Heart left ventricle (tissue), 16 donors: ENCODE measurements at regions not wholly inside any gene's neighbourhood (a gene's known extent, or its start where the extent isn't known, plus 50 kb on each side); places are given as distances from the start of the nearest gene placed in this dataset.

ENCODE experiments used
- ATAC-seq, 4 donors: fragments of 200-7000 bp; cut with Tn5 transposase; one replicate each; pipeline ENCODE4 v1.9.1; 2020 to 2022; ENCODE audit warnings: moderate library complexity in 4 of 4, mild to moderate bottlenecking in 3 of 4, moderate number of reproducible peaks in 1 of 4
- DNase-seq, 5 donors: peaks; one replicate each; pipeline ENCODE4 v3.0.0-alpha.2; 2020
- H3K27ac ChIP-seq, 12 donors: fragments of 200-600 bp; sonication (generic) in 4 of 12; one replicate each; pipeline versions ENCODE4 v1.5.0 to v1.8.0; 2016 to 2022; ENCODE audit warnings: mild to moderate bottlenecking in 2 of 12
- H3K27me3 ChIP-seq, 9 donors: fragments of 200-600 bp; sonication (generic) in 2 of 9; one replicate each; pipeline versions ENCODE4 v1.5.1 to v1.8.0; 2016 to 2022; ENCODE audit warnings: mild to moderate bottlenecking in 3 of 9
- H3K36me3 ChIP-seq, 9 donors: fragments of 200-600 bp; sonication (generic) in 2 of 9; one replicate each; pipeline versions ENCODE4 v1.5.0 to v1.8.0; 2018 to 2022; ENCODE audit warnings: mild to moderate bottlenecking in 2 of 9
- H3K4me1 ChIP-seq, 12 donors: fragments of 200-600 bp; sonication (generic) in 4 of 12; one replicate each; pipeline versions ENCODE4 v1.5.0 to v1.8.0; 2016 to 2022; ENCODE audit warnings: mild to moderate bottlenecking in 3 of 12
- H3K4me3 ChIP-seq, 12 donors: fragments of 200-600 bp; sonication (generic) in 4 of 12; one replicate each; pipeline versions ENCODE4 v1.5.0 to v1.8.0; 2017 to 2022; ENCODE audit warnings: mild to moderate bottlenecking in 9 of 12, moderate library complexity in 4 of 12
- H3K9me3 ChIP-seq, 12 donors: fragments of 200-600 bp; sonication (generic) in 4 of 12; one replicate each; pipeline versions ENCODE4 v1.5.0 to v1.8.0; 2016 to 2022; ENCODE audit warnings: mild to moderate bottlenecking in 1 of 12
- CTCF ChIP-seq, 12 donors: fragments of 200-600 bp; sonication (generic) in 4 of 12; IDR thresholded peaks; one replicate each; pipeline versions ENCODE4 v1.5.0 to v1.8.0; 2018 to 2022; ENCODE audit warnings: antibody characterized with exemption in 12 of 12, mild to moderate bottlenecking in 5 of 12
- POLR2A ChIP-seq, 2 donors: fragments of 450-650 bp; IDR thresholded peaks; one replicate each; pipeline ENCODE4 v1.6.1; 2017; ENCODE audit warnings: antibody characterized with exemption in 2 of 2, mild to moderate bottlenecking in 2 of 2, moderate library complexity in 2 of 2
- WGBS, 4 donors: extraction: QIAGEN DNeasy Blood & Tissue Kit in 2 of 4; methylation state at CpG; one replicate each; pipeline versions ENCODE4 v1.1.5 to v1.1.7; 2013 to 2018; 5-methylcytosine and 5-hydroxymethylcytosine counted together
- intact Hi-C, 10 donors: fragments of 100-400 bp; cut with DNase I; formaldehyde crosslinking; loops; one replicate each; pipeline versions ENCODE4 v1.11.1 to v1.14.2; 2022
- donor health status: ischemic (EF 13 %, LVEDD 7.1; RV severe dilation, severe dysfunction).
- donor health status: healthy with polysubstance abuse.
- donor health status: DM: no; HTN: yes; CAD: no.
- donor health status: DM: no; HTN: no; CAD: no.
- donor health status: ischemic (EF 25% LVEDD 6.9; RV normal size, moderate dysfunction).
- donor health status: ischemic (EF 25% LVEDD 5.7; RV mildly dilated, moderate dysfunction).
- donor health status: healthy.
- donor health status: DM: yes; HTN: yes; CAD: no.
- donor health status: ischemic (EF 35%, LVEDD 5.7; RV mildly dilated, moderate dysfunction).
- donor health status: nonischemic (EF 11% LVEDD 7.7; RV severe dilation, severe dysfunction).
- donor health status: DM: yes; HTN: yes; CAD: no.
- donor health status: PGD.
- donor health status: ischemic (EF 29% LVEDD 5.4; RV normal size, mild dysfunction).
- donor health status: nonischemic (EF 23%, LVEDD 6.1; RV moderate dilation, normal function).

- intact Hi-C loops: no loop called here
Observed at GRCh38 chr12:73308079-73308478, 1035.9 kb downstream of the TRHDE start.

GRCh38 chr12:73308747-73309146 lies 1036.6 kb downstream of the TRHDE start:
- WGBS, 4 donors: 56 to 73% (median 64%) methylated on average over 1 of the region's 1 CpG

More at GRCh38 chr12:73308079-73308478, 1035.9 kb downstream of the TRHDE start:
- H3K4me3 ChIP-seq: no peak overlapping the region
- ATAC-seq (no peak), DNase-seq (no peak)
- no peaks in the 10 kb centered on the region for H3K4me1 ChIP-seq
- TF ChIP-seq CTCF (IDR thresholded peaks at IDR 0.05): no peak
- no peak for TF ChIP-seq POLR2A (IDR thresholded peaks at IDR 0.05)
- H3K27ac ChIP-seq: no peak overlapping the region
- WGBS, 4 donors: 35 to 56% (median 41%) methylated on average over 1 of the region's 1 CpG
- H3K9me3 ChIP-seq: peaks cover 0 to 12% (median 0%) of the 10 kb centered on the region in 12 donors
- H3K27me3 ChIP-seq: no peaks in the 10 kb centered on the region
- no peaks in the 10 kb centered on the region for H3K36me3 ChIP-seq

GRCh38 chr12:73321319-73321718 lies 1049.1 kb downstream of the TRHDE start:
- Histone ChIP-seq H3K4me1 (no peaks in the 10 kb centered on the region), H3K27me3 (no peaks in the 10 kb centered on the region), H3K36me3 (no peaks in the 10 kb centered on the region), H3K9me3 (peaks cover 0 to 27% (median 6%) of the 10 kb centered on the region in 12 donors), H3K4me3 (no peak overlapping the region), H3K27ac (no peak overlapping the region)
- ATAC-seq (no peak), DNase-seq (no peak)
- intact Hi-C loops: no loop called here
- no peak for TF ChIP-seq POLR2A (IDR thresholded peaks at IDR 0.05)
- no peak for TF ChIP-seq CTCF (IDR thresholded peaks at IDR 0.05)
- WGBS, 4 donors: 76 to 90% (median 79%) methylated on average over 1 of the region's 1 CpG

More at GRCh38 chr12:73308747-73309146, 1036.6 kb downstream of the TRHDE start:
- no peaks in the 10 kb centered on the region for H3K36me3 ChIP-seq
- no peak for DNase-seq
- H3K27me3 ChIP-seq: no peaks in the 10 kb centered on the region
- no peak overlapping the region for H3K27ac ChIP-seq
- H3K4me3 ChIP-seq: no peak overlapping the region
- no peak for TF ChIP-seq POLR2A (IDR thresholded peaks at IDR 0.05)
- no peak for TF ChIP-seq CTCF (IDR thresholded peaks at IDR 0.05)
- no peak for ATAC-seq
- intact Hi-C loops: no loop called here
- peaks cover 0 to 11% (median 0%) of the 10 kb centered on the region in 12 donors for H3K9me3 ChIP-seq
- H3K4me1 ChIP-seq: no peaks in the 10 kb centered on the region

GRCh38 chr12:73321776-73322175 lies 1049.6 kb downstream of the TRHDE start:
- intact Hi-C loops: no loop called here
- Histone ChIP-seq H3K4me1 (no peaks in the 10 kb centered on the region), H3K36me3 (no peaks in the 10 kb centered on the region), H3K27me3 (no peaks in the 10 kb centered on the region), H3K27ac (no peak overlapping the region), H3K4me3 (no peak overlapping the region), H3K9me3 (peaks cover 0 to 29% (median 6%) of the 10 kb centered on the region in 12 donors)
- TF ChIP-seq POLR2A (IDR thresholded peaks at IDR 0.05) (no peak), CTCF (IDR thresholded peaks at IDR 0.05) (no peak)
- ATAC-seq: no peak
- 86 to 95% (median 88%) methylated on average over 4 of the region's 4 CpGs for WGBS, 4 donors
- peak in 1 of 5 donors; percentile 31 for DNase-seq
